HepG2 (cell line): ENCODE measurements at regions not wholly inside any gene's neighbourhood (a gene's known extent, or its start where the extent isn't known, plus 50 kb on each side); places are given as distances from the start of the nearest gene placed in this dataset.

Experiments used
- KAT7 ChIP-seq: IDR thresholded peaks from 2 replicates; pipeline ENCODE4 v1.6.1; 2018; ENCODE audit warnings: borderline replicate concordance, missing compliant biosample characterization
- POLR2A ChIP-seq, 2 experiments: IDR thresholded peaks; 2 replicates each; pipeline ENCODE4 v1.6.1; 2011; ENCODE audit warnings: low read depth in 2 of 2, low read length in 2 of 2, mild to moderate bottlenecking in 1 of 2, moderate library complexity in 1 of 2; ENCODE audit not compliant: insufficient read depth in 1 of 2
- TGIF2 ChIP-seq: IDR thresholded peaks from 2 replicates; pipeline ENCODE4 v1.6.1; 2016; ENCODE audit warnings: control low read depth, missing compliant biosample characterization
- U2AF2 ChIP-seq: fragments of 200-400 bp; formaldehyde crosslinking; IDR thresholded peaks from 2 replicates; pipeline ENCODE4 v1.6.1; 2017; ENCODE audit warnings: low read depth, mild to moderate bottlenecking, low read length
- TF ChIP-seq, protein P1 (sequence below): sonication (generic); formaldehyde crosslinking; IDR thresholded peaks from 2 replicates; pipeline ENCODE4 v1.5.0; 2020; ENCODE audit warnings: mild to moderate bottlenecking, missing genetic modification reagents, moderate library complexity
- TF ChIP-seq, protein P2 (sequence below), 2 experiments: sonication (generic) in 1 of 2; formaldehyde crosslinking in 1 of 2; IDR thresholded peaks; 2 replicates each; pipeline versions ENCODE4 v1.4.0 to v1.6.1; 2018 to 2020; ENCODE audit warnings: missing genetic modification reagents in 2 of 2, borderline replicate concordance in 1 of 2, low read depth in 1 of 2, mild to moderate bottlenecking in 1 of 2, missing biosample characterization in 1 of 2

DNA sequence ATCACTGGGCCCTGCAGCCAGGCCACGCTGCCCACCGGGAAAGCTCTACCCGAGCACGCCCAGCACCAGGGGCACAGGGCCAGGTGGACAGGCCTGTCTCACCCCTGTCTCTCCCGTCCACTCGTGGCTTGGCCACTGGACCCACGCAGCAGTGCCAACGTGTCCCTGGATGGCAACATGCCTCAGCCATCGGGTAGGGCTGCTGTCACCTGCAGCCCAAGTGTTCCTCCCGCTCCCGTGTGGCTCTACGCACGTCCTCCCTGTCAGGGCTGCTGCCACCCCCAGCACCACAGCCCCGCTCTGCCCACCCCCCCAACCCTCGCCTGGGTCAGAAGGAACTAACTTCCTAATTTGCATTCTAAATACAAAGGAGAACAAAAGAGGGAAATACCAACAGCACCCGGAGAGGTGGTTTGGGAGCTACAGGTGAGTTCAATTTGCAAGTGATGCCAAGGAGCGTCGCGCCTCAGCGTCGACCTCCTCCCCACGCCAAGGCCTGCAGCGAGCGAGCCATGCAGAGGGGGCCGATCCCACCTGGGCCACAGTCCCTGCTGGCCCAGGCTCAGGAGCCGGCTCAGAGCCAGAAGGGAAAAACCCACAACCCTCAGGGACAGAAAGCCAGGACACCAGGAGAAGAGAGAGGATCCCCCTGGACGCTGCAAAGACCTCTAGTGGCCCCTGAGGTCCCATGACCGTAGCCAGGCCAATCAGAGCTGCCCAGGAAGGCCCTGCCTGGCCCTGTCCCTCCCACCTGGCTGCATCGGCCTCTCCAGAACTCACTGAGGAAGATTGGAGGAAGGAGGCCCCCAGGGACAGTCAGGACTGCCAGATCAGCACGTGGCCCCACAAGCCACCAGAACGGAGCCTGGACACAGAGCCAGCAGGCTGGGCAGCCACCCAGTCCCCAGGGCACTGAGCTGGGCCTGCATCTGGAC, 128.4 kb upstream of the SPACA7 start:
- TF ChIP-seq, protein P1, sequence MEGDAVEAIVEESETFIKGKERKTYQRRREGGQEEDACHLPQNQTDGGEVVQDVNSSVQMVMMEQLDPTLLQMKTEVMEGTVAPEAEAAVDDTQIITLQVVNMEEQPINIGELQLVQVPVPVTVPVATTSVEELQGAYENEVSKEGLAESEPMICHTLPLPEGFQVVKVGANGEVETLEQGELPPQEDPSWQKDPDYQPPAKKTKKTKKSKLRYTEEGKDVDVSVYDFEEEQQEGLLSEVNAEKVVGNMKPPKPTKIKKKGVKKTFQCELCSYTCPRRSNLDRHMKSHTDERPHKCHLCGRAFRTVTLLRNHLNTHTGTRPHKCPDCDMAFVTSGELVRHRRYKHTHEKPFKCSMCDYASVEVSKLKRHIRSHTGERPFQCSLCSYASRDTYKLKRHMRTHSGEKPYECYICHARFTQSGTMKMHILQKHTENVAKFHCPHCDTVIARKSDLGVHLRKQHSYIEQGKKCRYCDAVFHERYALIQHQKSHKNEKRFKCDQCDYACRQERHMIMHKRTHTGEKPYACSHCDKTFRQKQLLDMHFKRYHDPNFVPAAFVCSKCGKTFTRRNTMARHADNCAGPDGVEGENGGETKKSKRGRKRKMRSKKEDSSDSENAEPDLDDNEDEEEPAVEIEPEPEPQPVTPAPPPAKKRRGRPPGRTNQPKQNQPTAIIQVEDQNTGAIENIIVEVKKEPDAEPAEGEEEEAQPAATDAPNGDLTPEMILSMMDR: no peak
- no peak for TF ChIP-seq POLR2A (IDR thresholded peaks at IDR 0.05; ENCODE audit: insufficient read depth in 1 of 2, low read depth in 2 of 2, low read length in 2 of 2)
- TF ChIP-seq TGIF2: no peak
- no peak for TF ChIP-seq U2AF2
- TF ChIP-seq KAT7: no peak
- TF ChIP-seq, protein P2, sequence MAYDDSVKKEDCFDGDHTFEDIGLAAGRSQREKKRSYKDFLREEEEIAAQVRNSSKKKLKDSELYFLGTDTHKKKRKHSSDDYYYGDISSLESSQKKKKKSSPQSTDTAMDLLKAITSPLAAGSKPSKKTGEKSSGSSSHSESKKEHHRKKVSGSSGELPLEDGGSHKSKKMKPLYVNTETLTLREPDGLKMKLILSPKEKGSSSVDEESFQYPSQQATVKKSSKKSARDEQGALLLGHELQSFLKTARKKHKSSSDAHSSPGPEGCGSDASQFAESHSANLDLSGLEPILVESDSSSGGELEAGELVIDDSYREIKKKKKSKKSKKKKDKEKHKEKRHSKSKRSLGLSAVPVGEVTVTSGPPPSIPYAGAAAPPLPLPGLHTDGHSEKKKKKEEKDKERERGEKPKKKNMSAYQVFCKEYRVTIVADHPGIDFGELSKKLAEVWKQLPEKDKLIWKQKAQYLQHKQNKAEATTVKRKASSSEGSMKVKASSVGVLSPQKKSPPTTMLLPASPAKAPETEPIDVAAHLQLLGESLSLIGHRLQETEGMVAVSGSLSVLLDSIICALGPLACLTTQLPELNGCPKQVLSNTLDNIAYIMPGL (CRISPR knock-in tag; IDR thresholded peaks at IDR 0.05; ENCODE audit: borderline replicate concordance in 1 of 2, low read depth in 1 of 2): no peak
